ENCODE measurements at regions not wholly inside any gene's neighbourhood (a gene's known extent, or its start where the extent isn't known, plus 50 kb on each side); places are given as distances from the start of the nearest gene placed in this dataset.

- in situ Hi-C loops (cut with HindIII; ENCODE audit: extremely low pct_ligation_motif_present, low pct_unique_long_range_greater_than_20kb): no loop called here
- Histone ChIP-seq H3K79me2 (ENCODE audit: insufficient read depth, low read length) (no peaks in the 10 kb centered on the region), H3K27me3 (ENCODE audit: control insufficient read depth in 1 of 2, insufficient read depth in 2 of 2, low read length in 2 of 2) (no peaks in the 10 kb centered on the region), H3K9ac (ENCODE audit: insufficient read depth, low read depth, low read length) (no peak overlapping the region), H3K4me3 (replicated peaks in 1 of 3; ENCODE audit: insufficient read depth in 1 of 3, low read depth in 2 of 3, low read length in 3 of 3) (no peak overlapping the region), H2AFZ (ENCODE audit: low read length) (no peak overlapping the region), H3K9me3 (ENCODE audit: low read length) (no peaks in the 10 kb centered on the region), H3K27ac (ENCODE audit: extremely low read length, insufficient read depth, low read length) (no peak overlapping the region), H4K20me1 (ENCODE audit: insufficient read depth, low read length) (no peaks in the 10 kb centered on the region), H3K4me1 (ENCODE audit: insufficient read depth, low read length) (no peaks in the 10 kb centered on the region), H3K4me2 (ENCODE audit: low read depth, low read length) (no peak overlapping the region), H3K36me3 (replicated peaks in 1 of 2; ENCODE audit: control insufficient read depth in 1 of 2, insufficient read depth in 2 of 2, low read length in 2 of 2) (no peaks in the 10 kb centered on the region)
- ChIA-PET POLR2A (no interaction called here), CTCF (ENCODE audit: low intra/inter-chr PET ratio, low total read pairs) (no interaction called here)
- ATAC-seq (no peak), FAIRE-seq (no peak), DNase-seq (ENCODE audit: low spot score) (no peak)
- BruUV-seq (replicated peaks): no TSS peak
- WGBS (ENCODE audit: low lambda C conversion rate): 0% methylated on average over 1 of the region's 1 CpG
- intact Hi-C loops (cut with micrococcal nuclease; ENCODE audit: unreplicated experiment): no loop called here
- TF ChIP-seq SP140L (CRISPR knock-in tag; IDR thresholded peaks at IDR 0.05; ENCODE audit: borderline replicate concordance): no peak
- no peak for TF ChIP-seq XRCC5 (optimal IDR thresholded peaks at IDR 0.05; ENCODE audit: low read length)
- TF ChIP-seq TIGD3 (CRISPR knock-in tag; IDR thresholded peaks at IDR 0.05; ENCODE audit: borderline replicate concordance): no peak
- TF ChIP-seq ZNF781 (CRISPR knock-in tag; IDR thresholded peaks at IDR 0.05; ENCODE audit: borderline replicate concordance, not compliant biosample characterization): no peak
- no peak for TF ChIP-seq HNRNPLL (IDR thresholded peaks at IDR 0.05; ENCODE audit: low read depth, low read length, poor library complexity, severe bottlenecking)
- TF ChIP-seq NR2F2 (IDR thresholded peaks at IDR 0.05; ENCODE audit: borderline replicate concordance, low read depth): no peak
- no peak for TF ChIP-seq ZBED4 (CRISPR knock-in tag; IDR thresholded peaks at IDR 0.05; ENCODE audit: borderline replicate concordance)
- no peak for TF ChIP-seq TAF15 (IDR thresholded peaks at IDR 0.05; ENCODE audit: low read depth, low read length, poor library complexity, severe bottlenecking)
- TF ChIP-seq MAZ (IDR thresholded peaks at IDR 0.05; ENCODE audit: borderline replicate concordance, low read depth, low read length): no peak
- no peak for TF ChIP-seq MAZ (CRISPR knock-in tag; IDR thresholded peaks at IDR 0.05; ENCODE audit: low read depth)
- no peak for TF ChIP-seq USF2 (IDR thresholded peaks at IDR 0.05; ENCODE audit: low read depth, low read length)
- no peak for TF ChIP-seq USF2 (CRISPR knock-in tag; IDR thresholded peaks at IDR 0.05; ENCODE audit: borderline replicate concordance)
- no peak for TF ChIP-seq NRL (CRISPR knock-in tag; IDR thresholded peaks at IDR 0.05; ENCODE audit: borderline replicate concordance)
- TF ChIP-seq MXD1 (CRISPR knock-in tag; IDR thresholded peaks at IDR 0.05): no peak
- no peak for TF ChIP-seq ZMYM3 (CRISPR knock-in tag; IDR thresholded peaks at IDR 0.05)
- no peak for TF ChIP-seq KAT2B (IDR thresholded peaks at IDR 0.05; ENCODE audit: borderline replicate concordance, low read depth, low read length)
- no peak for TF ChIP-seq PITX1 (CRISPR knock-in tag; IDR thresholded peaks at IDR 0.05)
These were observed 981.4 kb downstream of the FSCB start for GRCh38 chr14:43525658-43526057.
